HG02938 (cell line): ENCODE measurements at regions not wholly inside any gene's neighbourhood (a gene's known extent, or its start where the extent isn't known, plus 50 kb on each side); places are given as distances from the start of the nearest gene placed in this dataset.
"Not testable (repeated sequence)": the region's sequence is repeated elsewhere in the genome, so short reads cannot be mapped to it uniquely, and the experiment has no call there.

Experiments used
- ATAC-seq: cut with Tn5 transposase; IDR thresholded peaks from one replicate; pipeline ENCODE4 v1.9.1; 2021; ENCODE audit warnings: mild to moderate bottlenecking, moderate library complexity; ENCODE audit not compliant: unreplicated experiment

DNA sequence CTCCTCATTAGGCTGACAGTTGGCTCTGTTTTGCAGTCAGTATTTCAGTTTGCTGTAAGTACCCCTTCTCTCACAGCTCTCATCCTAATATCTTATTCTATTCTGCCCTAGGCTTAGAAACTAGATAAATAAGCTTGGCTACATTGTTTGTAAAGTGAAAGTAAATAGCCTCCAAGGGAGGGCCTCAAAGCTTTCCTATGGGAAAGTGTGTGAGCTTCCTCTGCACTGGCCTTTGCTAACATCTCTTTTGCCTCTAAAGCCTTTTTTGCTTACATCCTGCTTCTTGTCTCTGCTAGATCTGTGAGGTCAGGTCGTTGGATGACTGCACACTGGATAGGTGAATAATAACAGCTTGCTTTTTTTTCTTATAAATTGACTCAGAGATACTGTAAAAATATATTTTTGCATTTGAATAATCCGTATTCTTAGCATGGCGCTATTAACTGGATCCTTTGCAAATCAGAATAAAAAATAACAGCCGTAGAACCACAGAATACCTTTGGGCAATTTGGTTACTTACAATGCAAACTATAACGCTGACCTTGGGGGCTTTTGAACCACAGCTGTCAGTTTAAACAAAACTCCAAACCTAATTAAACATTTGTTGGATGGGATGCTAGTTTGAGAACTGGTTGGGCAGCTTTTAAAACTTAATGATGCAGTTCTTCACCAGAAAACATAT, 55.1 kb downstream of the TTC6 start:
- ATAC-seq: no peak

DNA sequence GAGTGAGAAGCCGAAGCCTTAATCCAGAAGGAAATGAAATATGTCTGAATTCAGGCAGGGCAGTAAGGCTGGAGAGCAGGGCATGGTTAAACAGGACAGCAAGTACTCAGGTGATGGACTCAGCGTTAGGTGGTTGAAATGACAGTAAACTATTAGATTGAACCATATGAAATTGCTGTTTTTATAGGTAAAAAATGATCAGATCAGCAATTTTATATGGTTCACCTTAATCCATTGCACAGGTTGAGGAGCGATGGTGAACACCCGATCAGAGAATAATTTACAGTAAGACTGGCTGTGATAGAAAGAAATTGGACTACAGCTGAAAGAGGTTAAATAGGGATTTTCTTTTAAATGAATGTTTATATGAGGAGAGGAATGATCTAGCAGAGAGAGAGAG, 56.6 kb downstream of the TTC6 start:
- no peak for ATAC-seq

DNA sequence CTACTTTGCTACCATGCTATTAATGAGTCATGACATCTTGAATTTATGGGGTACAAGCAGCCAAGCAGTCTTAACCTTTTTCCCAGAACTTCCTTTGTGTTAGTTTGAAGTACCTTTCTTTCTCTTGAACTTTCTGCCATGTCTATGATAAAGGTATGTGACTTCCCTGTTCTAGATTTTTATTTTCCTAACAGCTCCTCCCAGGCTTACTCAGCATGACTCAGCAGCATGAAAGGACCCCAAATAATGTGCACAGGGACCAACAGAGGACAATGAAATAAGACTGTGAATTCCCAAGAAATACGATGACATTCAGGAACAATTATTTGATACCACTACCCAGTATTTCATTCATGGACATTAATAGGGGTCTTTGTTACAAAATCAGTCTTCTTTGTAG, 60.0 kb downstream of the TTC6 start:
- ATAC-seq: no peak

DNA sequence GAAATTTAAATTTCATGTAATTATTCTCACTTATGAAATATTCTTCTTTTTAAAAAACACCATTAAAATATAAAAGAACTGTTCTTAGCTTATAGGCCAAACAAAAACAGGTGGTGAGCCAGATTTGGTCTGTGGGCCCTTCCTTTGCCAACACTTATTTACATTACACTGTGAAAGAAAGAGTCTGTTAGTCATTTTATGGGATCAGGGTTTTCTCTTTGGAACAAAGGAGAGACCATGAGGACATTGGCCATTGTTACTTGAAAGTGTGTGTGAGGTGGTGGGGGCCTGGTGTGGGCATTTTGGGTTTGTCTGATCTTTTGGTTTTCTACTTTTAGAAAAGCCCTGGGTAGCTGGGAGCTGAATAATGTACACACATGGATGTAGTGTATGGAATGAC, 62.7 kb downstream of the TTC6 start:
- no peak for ATAC-seq

DNA sequence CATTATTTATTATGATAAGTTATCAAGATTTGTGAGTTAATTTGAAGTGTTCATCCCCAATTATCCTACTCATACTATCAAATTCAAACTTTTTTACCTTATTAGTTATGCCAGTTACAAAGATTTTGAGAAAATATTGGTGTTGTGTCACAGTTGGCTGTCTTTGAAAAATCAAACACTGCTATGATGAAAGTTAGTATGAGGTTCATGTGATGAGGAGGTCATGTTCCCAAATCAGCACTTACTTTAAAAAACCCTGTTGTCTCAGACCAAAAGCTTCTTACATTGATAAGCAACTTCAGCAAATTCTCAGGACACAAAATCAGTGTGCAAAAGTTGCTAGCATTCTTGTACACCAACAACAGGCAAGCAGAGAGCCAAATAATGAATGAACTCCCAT, 68.1 kb downstream of the TTC6 start:
- ATAC-seq: no peak

DNA sequence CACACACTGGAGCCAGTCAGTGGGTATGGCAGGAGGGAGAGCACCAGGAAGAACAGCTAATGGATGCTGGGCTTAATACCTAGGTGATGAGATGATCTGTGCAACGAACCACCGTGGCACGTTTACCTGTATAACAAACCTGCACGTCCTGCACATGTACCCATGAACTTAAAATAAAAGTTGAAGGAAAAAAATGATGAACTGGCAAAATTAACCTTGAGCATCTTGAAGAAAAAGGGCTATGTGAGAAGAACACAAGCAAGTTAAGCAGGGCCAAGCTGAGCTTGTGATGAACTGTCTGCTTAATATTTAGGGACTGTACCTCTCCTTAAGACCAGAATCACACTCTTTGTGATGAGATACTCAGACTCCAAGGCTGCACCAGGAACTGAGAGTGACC, 70.0 kb downstream of the TTC6 start:
- no peak for ATAC-seq

DNA sequence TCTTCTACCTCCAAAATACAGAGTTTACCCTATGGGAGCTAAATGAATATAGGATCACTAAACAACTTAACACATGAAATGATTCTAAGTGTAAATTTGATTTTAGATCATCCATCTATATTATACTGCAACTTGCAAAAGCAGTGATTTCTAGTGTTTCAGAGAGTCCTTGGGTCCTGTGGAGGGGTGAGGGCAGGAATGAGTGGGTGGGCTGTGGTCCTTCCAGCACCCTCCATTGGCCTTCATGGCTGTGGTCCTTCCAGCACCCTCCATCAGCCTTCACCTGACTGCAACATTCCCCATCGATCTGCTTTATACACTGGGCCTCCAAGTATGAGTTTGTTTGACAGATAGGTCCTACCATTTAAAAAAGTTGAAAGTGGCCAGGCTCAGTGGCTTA, 70.5 kb downstream of the TTC6 start:
- ATAC-seq: no peak

DNA sequence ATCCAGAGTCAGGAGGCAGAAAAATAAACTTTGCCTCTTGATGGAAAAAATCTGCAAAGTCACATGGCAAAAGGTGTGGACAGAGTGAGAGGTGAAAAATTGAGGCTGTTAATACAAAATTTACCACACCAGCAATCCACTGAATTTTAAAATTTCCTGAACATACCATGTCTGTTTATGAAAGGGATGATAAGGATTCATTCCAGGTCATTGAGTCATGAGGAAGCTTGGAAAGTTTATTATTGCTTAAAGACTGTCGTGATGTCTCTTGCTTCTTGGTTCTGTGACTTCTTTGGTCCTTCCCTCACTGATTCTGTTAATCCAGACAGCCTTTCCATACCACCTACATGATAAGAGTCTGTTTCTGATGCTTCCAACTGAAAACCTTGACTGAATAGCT, 73.2 kb downstream of the TTC6 start:
- ATAC-seq: no peak

DNA sequence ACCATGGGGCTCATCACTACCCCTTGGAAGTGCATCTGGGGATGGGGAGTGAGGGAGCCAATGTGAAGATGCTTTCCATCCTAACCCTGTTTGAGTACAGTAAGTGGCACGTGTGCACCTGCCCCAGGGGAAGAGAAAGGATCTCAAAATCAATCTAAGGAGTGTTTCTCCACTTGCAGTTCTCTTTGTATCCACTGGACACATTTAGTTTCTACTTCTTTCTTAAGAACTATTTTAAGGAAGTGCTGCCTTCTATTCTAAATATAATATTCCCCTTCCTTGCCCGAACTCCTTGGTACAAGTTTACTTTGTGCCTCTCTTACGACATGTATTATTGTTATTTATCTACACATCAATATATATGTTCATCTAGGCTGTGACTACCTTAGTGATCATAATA, 73.8 kb downstream of the TTC6 start:
- no peak for ATAC-seq

DNA sequence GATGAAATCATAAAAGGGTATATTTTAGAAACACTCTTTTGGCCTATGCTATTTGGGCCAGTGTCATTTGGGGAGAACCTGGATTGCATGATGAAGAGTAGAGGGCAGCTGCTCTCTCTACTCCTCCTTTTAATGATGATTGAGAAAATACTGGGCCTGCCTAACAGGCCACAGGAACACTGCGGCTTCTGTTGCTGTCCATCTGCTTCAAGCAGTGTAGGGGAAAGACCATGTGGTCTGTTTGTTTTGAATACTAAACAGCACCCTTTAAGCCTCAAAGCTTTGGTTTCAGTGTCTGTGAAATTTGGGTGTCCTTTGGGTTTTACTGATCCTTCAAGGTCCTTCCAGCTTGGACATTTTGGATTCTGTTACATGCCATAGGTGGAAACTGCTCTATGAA, 78.0 kb downstream of the TTC6 start:
- ATAC-seq: no peak

DNA sequence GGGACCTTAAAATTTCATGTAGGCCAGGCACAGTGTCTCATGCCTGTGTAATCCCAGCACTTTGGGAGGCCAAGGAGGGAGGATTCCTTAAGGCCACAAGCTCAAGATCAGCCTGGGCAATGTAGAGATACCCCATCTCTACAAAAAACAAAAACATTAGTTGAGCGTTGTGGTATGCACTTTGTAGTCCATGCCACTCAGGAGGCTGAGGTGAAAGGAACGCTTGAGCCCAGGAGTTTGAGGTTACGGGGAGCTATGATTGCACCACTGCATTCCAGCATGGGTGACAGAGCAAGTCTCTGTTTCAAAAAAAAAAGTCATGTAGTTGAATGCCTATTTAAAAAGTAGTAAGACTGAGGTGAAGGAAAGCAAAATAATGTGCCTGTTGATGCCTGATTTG, 83.5 kb downstream of the TTC6 start:
- ATAC-seq: no peak

DNA sequence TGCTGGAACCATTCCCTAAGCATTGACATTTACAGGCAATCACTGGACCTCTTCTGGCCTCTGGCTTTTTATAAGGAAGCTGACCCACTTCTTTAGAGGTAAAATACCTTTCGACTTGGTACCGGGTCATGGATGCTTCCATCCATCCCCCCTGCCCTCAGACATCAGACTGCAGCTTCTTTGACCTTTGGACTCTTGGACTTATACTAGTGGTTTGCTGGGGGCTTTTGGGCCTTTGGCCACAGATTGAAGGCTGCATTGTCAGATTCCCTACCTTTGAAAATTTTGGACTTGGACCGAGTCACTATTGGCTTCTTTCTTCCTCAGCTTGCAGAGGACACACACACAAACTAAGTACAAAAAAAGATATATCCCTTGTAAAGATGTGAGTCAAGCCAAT, 86.1 kb downstream of the TTC6 start:
- ATAC-seq: no peak

DNA sequence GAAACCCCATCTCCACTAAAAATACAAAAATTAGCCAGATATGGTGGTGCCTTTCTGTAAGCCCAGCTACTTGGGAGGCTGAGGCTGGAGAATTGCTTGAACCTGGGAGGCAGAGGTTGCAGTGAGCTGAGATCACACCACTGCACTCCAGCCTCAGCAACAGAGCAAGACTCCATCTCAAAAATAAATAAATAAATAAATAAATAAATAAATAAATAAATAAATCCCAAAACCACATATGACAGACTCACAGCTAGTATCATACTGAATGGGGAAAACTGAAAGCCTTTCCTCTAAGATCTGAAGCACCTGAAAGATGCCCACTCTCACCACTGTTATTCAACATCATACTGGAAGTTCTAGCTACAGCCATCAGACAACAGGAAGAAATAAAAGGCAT, 97.3 kb downstream of the TTC6 start:
- ATAC-seq: not testable (repeated sequence)

DNA sequence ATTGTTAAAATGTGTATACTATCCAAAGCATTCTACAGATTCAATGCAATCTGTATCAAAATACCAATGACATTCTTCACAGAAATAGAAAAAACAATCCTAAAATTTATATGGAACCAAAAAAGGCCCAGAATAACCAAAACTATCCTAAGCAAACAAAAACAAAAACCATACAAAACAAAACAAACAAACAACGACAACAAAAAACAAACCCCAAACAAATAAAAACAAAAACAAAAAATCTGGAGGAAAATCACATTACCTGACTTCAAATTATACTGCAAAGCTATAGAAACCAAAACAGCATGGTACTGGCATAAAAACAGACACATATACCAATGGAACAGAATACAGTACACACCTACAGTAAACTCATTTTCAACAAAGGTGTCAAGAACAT, 98.0 kb downstream of the TTC6 start:
- ATAC-seq: not testable (repeated sequence)

DNA sequence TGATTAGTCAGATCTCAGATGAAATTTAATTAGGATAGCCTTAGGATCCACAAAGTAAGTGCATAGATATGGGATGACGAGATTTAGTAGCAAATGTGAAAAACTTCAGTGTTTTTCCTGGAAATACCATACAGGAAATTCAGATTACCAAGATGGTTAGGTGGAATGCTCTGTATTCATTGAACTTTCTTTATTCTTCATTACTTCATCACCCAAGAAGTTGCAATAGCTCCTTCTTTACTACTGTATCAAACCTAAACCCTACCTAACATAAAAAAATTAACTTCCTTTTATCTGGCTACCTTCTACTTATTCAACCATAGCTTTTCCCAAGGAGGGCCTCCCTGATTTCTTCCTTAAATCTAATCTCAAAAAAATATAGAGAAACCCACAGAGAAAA, 100.4 kb downstream of the TTC6 start:
- ATAC-seq: no peak

DNA sequence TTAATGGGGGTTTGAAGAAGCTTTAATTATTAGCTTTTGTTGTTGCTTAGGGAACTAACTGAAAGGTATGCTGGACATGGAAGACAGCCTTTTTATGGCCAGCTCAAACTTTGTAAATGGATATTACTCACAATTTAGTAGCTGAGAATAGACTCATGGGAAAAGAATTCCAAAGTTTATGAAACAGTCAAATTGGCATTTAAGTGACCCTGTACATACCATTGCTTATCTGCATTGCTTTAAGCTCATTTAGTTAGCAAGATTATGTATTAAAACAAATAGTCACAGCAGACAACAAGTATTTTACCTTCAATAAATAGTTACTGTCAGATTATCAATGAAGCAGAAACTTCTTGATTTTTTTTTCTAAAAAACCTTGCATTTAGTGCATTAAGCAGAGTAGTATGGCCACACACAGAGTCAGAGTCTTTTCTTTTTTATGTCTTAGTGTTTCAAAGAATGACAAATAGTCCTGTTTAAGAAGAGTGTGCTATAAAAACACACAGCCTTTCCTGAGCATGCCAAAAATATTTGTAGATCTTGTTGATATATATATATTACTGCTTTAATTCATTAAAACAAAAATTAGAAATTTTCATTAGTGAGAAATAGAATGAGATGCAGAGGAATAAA, 102.2 kb downstream of the TTC6 start:
- ATAC-seq: no peak

DNA sequence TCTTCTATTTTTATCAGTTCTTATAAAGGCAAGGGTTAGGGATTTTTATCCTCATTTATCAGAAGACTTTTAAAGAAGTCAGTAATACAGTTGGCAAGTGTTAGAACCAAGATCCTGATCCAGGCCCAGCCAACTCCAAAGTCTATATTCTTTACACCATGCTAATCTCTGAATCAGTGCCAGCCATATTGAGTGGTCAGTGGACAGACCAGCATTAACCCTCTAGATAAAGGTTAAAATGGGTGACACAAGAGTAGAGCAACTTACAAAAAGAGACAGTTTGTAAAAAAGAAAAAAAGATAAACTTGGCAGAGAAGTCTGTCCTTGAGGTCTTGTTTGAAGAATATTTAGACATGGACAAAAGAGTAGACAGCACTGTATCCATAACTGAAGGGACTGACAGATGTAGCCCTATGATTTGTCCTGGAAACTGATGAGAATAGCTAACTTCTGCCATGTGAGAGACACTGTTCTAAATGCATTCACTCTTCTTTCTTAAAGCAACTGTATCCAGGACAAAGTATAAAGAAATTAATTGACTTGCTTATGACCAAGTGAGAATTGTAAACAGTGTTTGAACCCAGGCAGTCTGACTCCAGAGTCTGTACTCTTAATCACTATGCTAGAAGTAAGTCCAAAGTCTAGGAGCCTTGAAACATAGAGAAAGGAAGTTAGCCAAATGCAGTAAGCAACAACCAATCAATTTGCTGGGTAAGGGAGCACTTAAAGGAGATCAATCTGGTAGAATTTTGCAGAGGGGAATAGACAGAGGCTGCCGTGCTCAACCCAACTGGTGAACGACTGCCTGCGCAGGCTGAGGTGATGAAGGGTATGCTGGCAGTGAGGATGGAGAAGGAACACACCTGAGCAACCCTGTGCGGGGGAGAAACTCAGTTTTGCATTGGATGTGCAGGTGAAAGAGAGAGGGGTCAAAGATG, 103.7 kb downstream of the TTC6 start:
- no peak for ATAC-seq

DNA sequence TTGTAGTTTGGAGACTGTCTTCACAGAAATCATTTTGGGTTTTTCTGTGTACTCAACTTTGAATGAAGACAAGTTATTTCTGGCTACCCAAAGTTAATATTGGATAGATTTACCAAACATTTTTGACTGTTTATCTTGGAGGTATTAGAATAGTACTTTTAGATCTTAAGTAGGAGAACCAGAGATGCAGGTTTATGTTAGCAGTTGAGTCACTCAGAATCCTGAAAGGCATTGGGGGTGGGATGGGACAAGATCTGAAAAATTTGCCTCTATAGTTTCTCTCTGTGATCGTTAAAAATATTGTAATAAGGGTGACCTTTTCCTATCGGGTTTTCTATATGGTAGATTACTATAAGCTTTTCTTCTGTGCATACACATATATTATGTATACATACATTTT, 112.3 kb downstream of the TTC6 start:
- ATAC-seq: no peak

DNA sequence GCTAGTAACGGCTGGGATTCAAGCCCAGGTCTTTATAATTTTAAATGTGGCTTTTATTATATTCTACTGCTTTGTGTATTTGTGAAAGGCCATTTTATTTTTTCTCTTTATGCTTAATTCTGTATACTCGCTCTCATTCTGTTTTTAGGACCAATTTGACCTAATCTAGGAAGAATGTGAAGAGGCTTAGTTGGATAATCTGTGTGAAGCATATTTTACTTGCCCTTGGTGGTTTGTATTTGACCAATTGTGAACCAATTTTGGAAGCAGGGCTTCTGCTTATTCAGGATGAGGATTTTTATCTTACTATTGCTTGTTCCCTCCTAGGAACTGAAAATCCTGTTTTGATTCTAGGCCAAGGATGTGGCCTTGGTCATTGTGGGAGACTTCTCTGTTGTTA, 113.1 kb downstream of the TTC6 start:
- no peak for ATAC-seq

DNA sequence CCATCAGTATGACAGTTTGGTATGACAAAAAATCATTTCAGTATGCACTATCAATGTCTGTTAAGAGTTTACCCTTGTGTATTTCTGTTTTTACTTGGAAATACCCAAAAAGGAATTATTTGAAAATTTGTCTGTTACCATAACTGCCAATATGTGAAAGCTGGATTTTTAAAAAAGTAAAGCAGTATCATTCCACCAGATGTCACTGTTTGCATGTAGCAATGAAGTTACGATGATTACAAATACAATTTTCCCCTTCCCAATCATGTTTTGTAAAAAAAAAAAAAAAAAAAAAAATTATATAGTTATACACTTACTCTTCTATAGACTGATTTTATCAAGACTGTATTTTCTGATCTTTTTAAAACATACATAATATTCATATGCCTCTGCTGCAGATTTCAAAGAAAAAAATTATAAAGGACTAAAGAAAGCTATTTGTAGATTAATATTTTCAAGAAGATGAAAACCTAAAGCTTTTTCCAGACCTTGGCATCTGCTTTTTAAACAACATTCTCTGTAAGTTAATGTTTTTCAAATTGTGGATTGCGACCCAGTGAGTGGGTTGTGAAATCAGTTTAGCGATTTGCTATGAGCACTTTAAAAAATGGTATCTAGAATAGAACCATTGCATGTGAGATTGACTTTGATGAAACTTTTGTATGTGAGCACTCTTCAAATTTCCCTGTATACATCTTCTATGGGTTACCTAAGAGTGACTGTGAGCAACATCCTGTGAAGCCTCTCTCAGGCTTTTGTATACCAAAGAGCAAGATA, 114.2 kb downstream of the TTC6 start:
- no peak for ATAC-seq

DNA sequence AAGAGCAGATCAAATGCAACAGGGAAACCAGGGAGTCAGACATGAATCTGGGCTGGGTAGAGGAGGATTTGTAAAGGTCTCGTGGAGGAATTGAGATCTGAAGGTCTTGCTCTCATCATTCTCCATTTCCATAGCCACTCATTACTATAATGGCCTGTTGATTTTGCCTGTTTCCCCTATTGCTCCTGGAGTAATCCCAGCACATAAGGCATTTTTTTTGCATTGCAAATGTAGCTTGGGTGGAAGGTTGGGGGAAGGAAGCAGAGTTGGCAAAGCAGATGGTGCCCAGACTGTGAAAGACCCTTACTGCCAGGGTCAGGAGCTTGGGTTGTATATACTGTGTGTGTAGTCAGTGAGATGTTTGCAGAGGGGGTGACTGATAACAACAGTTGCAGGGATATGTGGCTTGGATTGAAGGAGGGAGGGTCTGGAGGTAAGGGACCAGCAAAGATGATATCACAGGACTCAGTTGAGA, 116.0 kb downstream of the TTC6 start:
- ATAC-seq: no peak
